ENCODE measurements at regions not wholly inside any gene's neighbourhood (a gene's known extent, or its start where the extent isn't known, plus 50 kb on each side); places are given as distances from the start of the nearest gene placed in this dataset.

GRCh38 chr18:41038071-41038470, 917.0 kb upstream of the PIK3C3 start:
- ChIA-PET CTCF (no interaction called here), POLR2A (ENCODE audit: low non-redundant PET) (no interaction called here)
- no peak overlapping the region for H3K27ac ChIP-seq
- DNase-seq (ENCODE audit: low spot score), result no peak
- no peak for TF ChIP-seq CTCF (conservative IDR thresholded peaks at IDR 0.05; ENCODE audit: low read depth)

GRCh38 chr18:41036346-41036745, 918.7 kb upstream of the PIK3C3 start:
- DNase-seq (ENCODE audit: low spot score), result no peak
- POLR2A ChIA-PET (ENCODE audit: low non-redundant PET), result no interaction called here
- H3K27ac ChIP-seq, result no peak overlapping the region
- TF ChIP-seq CTCF (conservative IDR thresholded peaks at IDR 0.05; ENCODE audit: low read depth), result no peak
- CTCF ChIA-PET, result no interaction called here

- ChIA-PET CTCF (interaction anchor here (0.7 kb wide), 1 partner anchor 1112 kb away, joined by 4 read pairs; no protein-coding TSS in a partner anchor), POLR2A (ENCODE audit: low non-redundant PET) (no interaction called here)
- H3K27ac ChIP-seq, result no peak overlapping the region
- no peak for TF ChIP-seq CTCF (conservative IDR thresholded peaks at IDR 0.05; ENCODE audit: low read depth)
- no peak for DNase-seq (ENCODE audit: low spot score)
Observed at GRCh38 chr18:41034413-41034812, 920.6 kb upstream of the PIK3C3 start.

GRCh38 chr18:41025666-41026065, 929.4 kb upstream of the PIK3C3 start:
- DNase-seq (ENCODE audit: low spot score), result no peak
- no peak overlapping the region for H3K27ac ChIP-seq
- no peak for TF ChIP-seq CTCF (conservative IDR thresholded peaks at IDR 0.05; ENCODE audit: low read depth)
- CTCF ChIA-PET, result no interaction called here
- POLR2A ChIA-PET (ENCODE audit: low non-redundant PET), result no interaction called here

GRCh38 chr18:41024792-41025191, 930.2 kb upstream of the PIK3C3 start:
- no peak for TF ChIP-seq CTCF (conservative IDR thresholded peaks at IDR 0.05; ENCODE audit: low read depth)
- no peak overlapping the region for H3K27ac ChIP-seq
- no peak for DNase-seq (ENCODE audit: low spot score)
- ChIA-PET POLR2A (ENCODE audit: low non-redundant PET) (no interaction called here), CTCF (no interaction called here)

- no peak overlapping the region for H3K27ac ChIP-seq
- POLR2A ChIA-PET (ENCODE audit: low non-redundant PET), result no interaction called here
- CTCF ChIA-PET, result no interaction called here
- no peak for DNase-seq (ENCODE audit: low spot score)
- TF ChIP-seq CTCF (conservative IDR thresholded peaks at IDR 0.05; ENCODE audit: low read depth), result no peak
Observed at GRCh38 chr18:41022484-41022883, 932.5 kb upstream of the PIK3C3 start.

GRCh38 chr18:41021089-41021488, 933.9 kb upstream of the PIK3C3 start:
- POLR2A ChIA-PET (ENCODE audit: low non-redundant PET), result no interaction called here
- CTCF ChIA-PET, result no interaction called here
- H3K27ac ChIP-seq, result no peak overlapping the region
- no peak for DNase-seq (ENCODE audit: low spot score)
- TF ChIP-seq CTCF (conservative IDR thresholded peaks at IDR 0.05; ENCODE audit: low read depth), result no peak

All from RWPE1 (cell line).